Lung (tissue), 11 donors: ENCODE measurements at regions not wholly inside any gene's neighbourhood (a gene's known extent, or its start where the extent isn't known, plus 50 kb on each side); places are given as distances from the start of the nearest gene placed in this dataset.
A peak's percentile ranks its signal among the peaks of the same experiment; 100 is the strongest.

Source experiments
- ATAC-seq: fragments of 200-7000 bp; cut with Tn5 transposase; one replicate; pipeline ENCODE4 v1.9.1; 2020; ENCODE audit warnings: moderate number of reproducible peaks; ENCODE audit not compliant: insufficient read depth, low FRiP score
- DNase-seq, 3 donors: peaks; one replicate each; pipeline ENCODE4 v3.0.0-alpha.2; 2013 to 2017
- H3K27ac ChIP-seq, 2 donors: one replicate each; pipeline ENCODE4 v1.5.1; 2013; ENCODE audit warnings: mild to moderate bottlenecking in 2 of 2, moderate library complexity in 2 of 2, control low read depth in 1 of 2, inconsistent platforms in 1 of 2, low read depth in 1 of 2, low read length in 1 of 2
- H3K27me3 ChIP-seq, 3 donors: one replicate each; pipeline ENCODE4 v1.5.1; 2013; ENCODE audit warnings: low read length in 2 of 3; ENCODE audit not compliant: control insufficient read depth in 3 of 3, insufficient read depth in 3 of 3
- H3K36me3 ChIP-seq, 4 donors: one replicate each; pipeline ENCODE4 v1.5.1; 2013; ENCODE audit warnings: low read length in 4 of 4, mild to moderate bottlenecking in 1 of 4, moderate library complexity in 1 of 4; ENCODE audit not compliant: control insufficient read depth in 4 of 4, insufficient read depth in 4 of 4
- H3K4me1 ChIP-seq, 5 donors: one replicate each; pipeline ENCODE4 v1.5.1; 2013; ENCODE audit warnings: low read length in 5 of 5, mild to moderate bottlenecking in 2 of 5, moderate library complexity in 1 of 5; ENCODE audit not compliant: control insufficient read depth in 5 of 5, insufficient read depth in 5 of 5
- H3K4me3 ChIP-seq: one replicate; pipeline ENCODE4 v1.5.1; 2013; ENCODE audit warnings: mild to moderate bottlenecking, control low read depth, moderate library complexity
- H3K9ac ChIP-seq, 2 donors: one replicate each; pipeline ENCODE4 v1.5.1; 2013; ENCODE audit warnings: low read length in 2 of 2, control low read depth in 1 of 2; ENCODE audit not compliant: insufficient read depth in 1 of 2
- H3K9me3 ChIP-seq, 4 donors: one replicate each; pipeline ENCODE4 v1.5.1; 2013; ENCODE audit warnings: low read length in 3 of 4, mild to moderate bottlenecking in 1 of 4, moderate library complexity in 1 of 4; ENCODE audit not compliant: control insufficient read depth in 4 of 4, insufficient read depth in 3 of 4
- WGBS, 2 donors: extraction: QIAGEN DNeasy Blood & Tissue Kit; methylation state at CpG; one replicate each; pipeline ENCODE4 v1.1.7; 2013; 5-methylcytosine and 5-hydroxymethylcytosine counted together
- TF ChIP-seq, protein P1 (sequence below): IDR thresholded peaks from 2 replicates; pipeline ENCODE4 v1.5.1; 2012; ENCODE audit warnings: mild to moderate bottlenecking; ENCODE audit errors: control extremely low read depth, extremely low read depth
- donor health status: control.
- donor health status: control.
- donor health status: Bipolar disorder and iron deficiency.
- donor health status: healthy.
- donor health status: DM: yes; HTN: yes; CAD: no.

GRCh38 chr3:150135287-150135721 is 164.6 kb upstream of the PFN2 start:
- Histone ChIP-seq H3K4me3 (no peak overlapping the region), H3K36me3 (no peaks in the 10 kb centered on the region), H3K27me3 (no peaks in the 10 kb centered on the region), H3K9me3 (no peaks in the 10 kb centered on the region), H3K9ac (no peak overlapping the region), H3K4me1 (peaks cover 0 to 5% (median 0%) of the 10 kb centered on the region in 5 donors), H3K27ac (no peak overlapping the region)
- ATAC-seq (no peak), DNase-seq (peak in 1 of 3 donors; percentile 34)
- 60 to 90% methylated on average over 1 of the region's 1 CpG for WGBS, 2 donors
- TF ChIP-seq, protein P1, sequence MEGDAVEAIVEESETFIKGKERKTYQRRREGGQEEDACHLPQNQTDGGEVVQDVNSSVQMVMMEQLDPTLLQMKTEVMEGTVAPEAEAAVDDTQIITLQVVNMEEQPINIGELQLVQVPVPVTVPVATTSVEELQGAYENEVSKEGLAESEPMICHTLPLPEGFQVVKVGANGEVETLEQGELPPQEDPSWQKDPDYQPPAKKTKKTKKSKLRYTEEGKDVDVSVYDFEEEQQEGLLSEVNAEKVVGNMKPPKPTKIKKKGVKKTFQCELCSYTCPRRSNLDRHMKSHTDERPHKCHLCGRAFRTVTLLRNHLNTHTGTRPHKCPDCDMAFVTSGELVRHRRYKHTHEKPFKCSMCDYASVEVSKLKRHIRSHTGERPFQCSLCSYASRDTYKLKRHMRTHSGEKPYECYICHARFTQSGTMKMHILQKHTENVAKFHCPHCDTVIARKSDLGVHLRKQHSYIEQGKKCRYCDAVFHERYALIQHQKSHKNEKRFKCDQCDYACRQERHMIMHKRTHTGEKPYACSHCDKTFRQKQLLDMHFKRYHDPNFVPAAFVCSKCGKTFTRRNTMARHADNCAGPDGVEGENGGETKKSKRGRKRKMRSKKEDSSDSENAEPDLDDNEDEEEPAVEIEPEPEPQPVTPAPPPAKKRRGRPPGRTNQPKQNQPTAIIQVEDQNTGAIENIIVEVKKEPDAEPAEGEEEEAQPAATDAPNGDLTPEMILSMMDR = no peak

DNA sequence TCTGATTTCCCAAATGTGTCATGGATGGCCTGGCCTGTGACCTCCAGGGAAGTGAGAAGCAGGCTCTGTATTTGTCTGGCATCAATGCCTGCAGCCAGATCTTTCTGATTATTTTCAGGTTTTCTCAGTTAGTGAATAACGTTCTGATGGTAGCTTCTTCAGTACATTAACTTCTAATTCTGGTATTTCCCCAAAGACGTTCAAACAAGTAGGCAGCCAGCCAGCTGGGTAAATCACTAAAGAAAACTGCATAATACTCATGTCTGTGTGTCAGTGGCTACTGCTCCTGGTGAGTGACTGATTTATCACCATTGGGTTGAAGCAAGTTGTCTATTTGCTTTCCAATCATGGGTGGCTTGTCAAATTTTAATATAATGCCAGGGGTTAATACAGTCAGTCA is 162.6 kb upstream of the PFN2 start:
- ATAC-seq (no peak), DNase-seq (no peak)
- Histone ChIP-seq H3K9me3 (no peaks in the 10 kb centered on the region), H3K9ac (no peak overlapping the region), H3K4me1 (peaks cover 0 to 25% (median 4%) of the 10 kb centered on the region in 5 donors), H3K36me3 (no peaks in the 10 kb centered on the region), H3K27me3 (no peaks in the 10 kb centered on the region), H3K27ac (no peak overlapping the region), H3K4me3 (no peak overlapping the region)
- WGBS, 2 donors = 64 to 83% methylated on average over 2 of the region's 2 CpGs
- TF ChIP-seq, protein P1 = no peak

DNA sequence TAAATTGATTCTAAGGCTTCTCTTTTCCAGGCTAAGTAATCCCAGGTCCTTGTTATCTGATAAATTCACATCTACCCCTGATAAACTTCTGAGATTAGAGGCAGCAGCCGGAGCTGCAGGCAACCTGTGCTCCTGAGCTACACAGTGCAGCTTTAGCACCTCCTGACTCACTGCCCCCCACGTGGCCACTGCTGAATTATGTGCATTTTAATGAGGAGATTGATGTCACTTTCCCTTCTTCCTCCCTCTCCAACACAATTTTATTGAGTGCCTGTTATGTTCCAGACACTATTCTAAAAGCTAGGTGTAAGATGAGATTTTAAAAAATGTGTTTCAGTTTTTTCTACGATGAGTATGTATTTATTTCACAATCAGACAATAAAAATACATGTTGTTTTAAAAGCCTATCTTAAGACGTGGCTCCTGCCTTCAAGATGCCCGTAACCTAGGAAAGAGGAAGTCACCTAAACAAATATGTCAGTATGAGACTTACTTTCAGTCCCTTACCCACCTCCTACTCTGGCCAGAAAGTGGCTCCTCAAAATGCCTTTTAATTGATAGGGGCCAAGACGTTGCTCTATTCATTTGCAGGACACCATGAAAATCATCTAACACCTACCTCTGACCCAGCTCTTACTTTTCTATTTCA is 161.5 kb upstream of the PFN2 start:
- TF ChIP-seq, protein P1 = no peak
- ATAC-seq = no peak
- WGBS, 2 donors = 55 to 62% methylated on average over 6 of the region's 6 CpGs

DNA sequence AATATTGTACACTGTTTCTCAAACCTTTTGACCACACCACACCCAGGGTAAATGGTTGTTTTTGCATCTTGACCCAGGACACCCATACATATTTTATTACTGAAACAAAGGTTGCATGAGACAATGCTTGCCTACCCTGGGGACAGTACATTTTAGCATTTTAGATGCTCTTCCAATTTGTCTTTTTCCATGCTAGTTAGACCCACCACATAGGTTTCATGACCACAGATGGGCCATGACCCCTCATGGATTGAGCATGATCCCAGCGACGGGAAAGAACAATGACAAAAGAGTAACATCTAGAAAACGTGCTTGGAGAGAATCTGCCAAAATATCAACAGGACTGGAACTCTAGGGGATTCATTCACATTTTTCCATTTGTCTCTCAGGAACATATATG is 161.0 kb upstream of the PFN2 start:
- DNase-seq (no peak), ATAC-seq (no peak)
- H3K36me3 ChIP-seq = no peaks in the 10 kb centered on the region
- WGBS, 2 donors = 91 to 93% methylated on average over 3 of the region's 3 CpGs
- TF ChIP-seq, protein P1 = no peak
- H3K9ac ChIP-seq = no peak overlapping the region
- no peak overlapping the region for H3K27ac ChIP-seq
- H3K9me3 ChIP-seq = no peaks in the 10 kb centered on the region
- H3K4me3 ChIP-seq = no peak overlapping the region
- peaks cover 0 to 27% (median 4%) of the 10 kb centered on the region in 5 donors for H3K4me1 ChIP-seq
- H3K27me3 ChIP-seq = no peaks in the 10 kb centered on the region

More for the DNA sequence above, 161.5 kb upstream of the PFN2 start:
- no peak overlapping the region for H3K27ac ChIP-seq
- no peak overlapping the region for H3K4me3 ChIP-seq
- H3K36me3 ChIP-seq = no peaks in the 10 kb centered on the region
- no peaks in the 10 kb centered on the region for H3K27me3 ChIP-seq
- H3K9me3 ChIP-seq = no peaks in the 10 kb centered on the region
- H3K9ac ChIP-seq = no peak overlapping the region
- peaks cover 0 to 27% (median 4%) of the 10 kb centered on the region in 5 donors for H3K4me1 ChIP-seq
- DNase-seq = no peak
